ENCODE measurements at regions not wholly inside any gene's neighbourhood (a gene's known extent, or its start where the extent isn't known, plus 50 kb on each side); places are given as distances from the start of the nearest gene placed in this dataset.

- FAIRE-seq, result no peak
Observed at GRCh38 chr17:65403626-65404025, 157.8 kb downstream of the AXIN2 start.

GRCh38 chr17:65402513-65403496, 158.6 kb downstream of the AXIN2 start:
- no peak for FAIRE-seq

- FAIRE-seq, result no peak
Observed at GRCh38 chr17:65401561-65401960, 159.9 kb downstream of the AXIN2 start.

GRCh38 chr17:65400701-65401100, 160.7 kb downstream of the AXIN2 start:
- FAIRE-seq, result no peak

GRCh38 chr17:65398040-65398787, 163.2 kb downstream of the AXIN2 start:
- FAIRE-seq, result no peak

- no peak for FAIRE-seq
Observed at GRCh38 chr17:65395924-65396323, 165.5 kb downstream of the AXIN2 start.

- no peak for FAIRE-seq
Observed at GRCh38 chr17:65394811-65395472, 166.5 kb downstream of the AXIN2 start.

GRCh38 chr17:65393514-65393913, 167.9 kb downstream of the AXIN2 start:
- no peak for FAIRE-seq

GRCh38 chr17:65389949-65390348, 171.5 kb downstream of the AXIN2 start:
- no peak for FAIRE-seq

- no peak for FAIRE-seq
Observed at GRCh38 chr17:65389426-65389825, 172.0 kb downstream of the AXIN2 start.

- FAIRE-seq, result no peak
Observed at GRCh38 chr17:65388911-65389310, 172.5 kb downstream of the AXIN2 start.

- FAIRE-seq, result no peak
Observed at GRCh38 chr17:65387322-65387721, 174.1 kb downstream of the AXIN2 start.

GRCh38 chr17:65385726-65386125, 175.7 kb downstream of the AXIN2 start:
- FAIRE-seq, result no peak

- FAIRE-seq, result no peak
Observed at GRCh38 chr17:65385071-65385470, 176.4 kb downstream of the AXIN2 start.

- FAIRE-seq, result no peak
Observed at GRCh38 chr17:65381152-65381551, 180.3 kb downstream of the AXIN2 start.

- FAIRE-seq, result no peak
Observed at GRCh38 chr17:65374966-65375365, 186.5 kb downstream of the AXIN2 start.

- FAIRE-seq, result no peak
Observed at GRCh38 chr17:65371702-65372101, 189.7 kb downstream of the AXIN2 start.

- FAIRE-seq, result no peak
Observed at GRCh38 chr17:65370669-65371131, 190.7 kb downstream of the AXIN2 start.

- no peak for FAIRE-seq
Observed at GRCh38 chr17:65368341-65368740, 193.1 kb downstream of the AXIN2 start.

- no peak for FAIRE-seq
Observed at GRCh38 chr17:65366102-65366844, 195.2 kb downstream of the AXIN2 start.

GRCh38 chr17:65365169-65365568, 196.3 kb downstream of the AXIN2 start:
- FAIRE-seq, result no peak

- no peak for FAIRE-seq
Observed at GRCh38 chr17:65364438-65364837, 197.0 kb downstream of the AXIN2 start.

- FAIRE-seq, result no peak
Observed at GRCh38 chr17:65362826-65363225, 198.6 kb downstream of the AXIN2 start.

Data from A204.1 (cell line).